SHP77 (cell line): ENCODE measurements at regions not wholly inside any gene's neighbourhood (a gene's known extent, or its start where the extent isn't known, plus 50 kb on each side); places are given as distances from the start of the nearest gene placed in this dataset.

ENCODE experiments used
- DNase-seq, 2 experiments: peaks; one replicate each; lab custom pipeline; 2025; lab: John Stamatoyannopoulos, UW

DNA sequence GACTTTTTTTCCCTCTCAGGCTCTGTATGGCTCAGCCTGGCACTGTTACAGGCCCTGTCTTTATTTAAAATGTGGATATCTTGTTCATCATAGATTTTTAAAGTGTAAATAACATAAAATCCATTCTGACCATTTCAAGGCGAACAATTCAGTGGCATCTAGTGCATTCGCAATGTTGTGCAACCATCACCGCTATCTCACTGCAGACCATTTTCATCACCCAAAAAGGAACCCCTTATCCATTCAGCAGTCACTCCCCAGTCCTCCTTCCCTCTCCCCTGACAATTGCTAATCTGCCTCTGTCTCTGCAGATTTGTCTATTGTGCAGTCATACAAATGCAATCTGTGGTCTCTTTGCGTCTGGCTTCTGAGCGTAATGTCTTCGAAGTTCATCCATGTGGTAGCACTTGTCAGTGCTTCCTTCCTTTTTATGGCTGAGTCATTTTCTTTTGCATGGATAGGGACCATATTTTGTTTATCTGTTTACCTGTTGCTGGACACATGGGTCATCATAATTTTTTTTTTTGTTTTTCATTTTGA, 148.8 kb upstream of the LHX5 start:
- DNase-seq: no peak

DNA sequence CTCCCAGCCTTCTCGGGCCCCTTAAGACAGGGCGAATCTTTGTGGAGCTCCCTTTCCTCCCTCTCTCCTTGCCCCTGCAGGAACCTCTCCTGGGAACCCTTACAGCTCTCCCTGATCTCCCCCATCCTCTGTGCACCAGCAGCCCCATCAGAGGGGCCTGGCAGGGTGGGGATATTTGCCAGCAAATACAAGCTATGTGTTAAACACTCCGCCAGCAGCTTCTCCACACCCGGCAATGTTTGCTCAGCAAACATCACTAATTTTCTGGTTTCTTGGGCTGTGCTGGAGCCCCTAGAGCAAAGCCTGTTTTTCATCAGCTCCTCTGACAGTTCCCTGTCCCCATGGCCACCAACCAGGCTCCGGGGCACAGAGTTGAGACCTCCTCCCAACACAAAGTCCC, 147.5 kb upstream of the LHX5 start:
- DNase-seq: peak; percentile 22 to 47

DNA sequence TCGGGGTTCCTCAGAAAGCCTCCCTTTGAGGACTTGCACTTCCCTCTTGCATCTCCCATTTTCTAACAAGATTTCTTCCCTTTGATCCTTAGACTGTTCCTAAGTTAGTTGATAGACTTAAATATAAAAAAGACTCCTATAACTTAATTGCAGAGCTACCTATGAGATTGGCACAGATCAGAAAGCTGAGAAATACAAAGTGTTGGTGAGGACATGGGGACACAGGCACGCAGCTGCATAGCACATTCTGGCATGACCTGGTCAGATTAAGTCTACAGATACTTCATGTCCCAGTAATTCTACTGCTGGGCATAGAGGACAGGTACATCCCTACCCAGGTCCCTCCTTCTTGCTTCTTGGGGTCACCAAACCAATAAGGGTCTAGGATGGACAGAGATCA, 141.7 kb upstream of the LHX5 start:
- DNase-seq: no peak

DNA sequence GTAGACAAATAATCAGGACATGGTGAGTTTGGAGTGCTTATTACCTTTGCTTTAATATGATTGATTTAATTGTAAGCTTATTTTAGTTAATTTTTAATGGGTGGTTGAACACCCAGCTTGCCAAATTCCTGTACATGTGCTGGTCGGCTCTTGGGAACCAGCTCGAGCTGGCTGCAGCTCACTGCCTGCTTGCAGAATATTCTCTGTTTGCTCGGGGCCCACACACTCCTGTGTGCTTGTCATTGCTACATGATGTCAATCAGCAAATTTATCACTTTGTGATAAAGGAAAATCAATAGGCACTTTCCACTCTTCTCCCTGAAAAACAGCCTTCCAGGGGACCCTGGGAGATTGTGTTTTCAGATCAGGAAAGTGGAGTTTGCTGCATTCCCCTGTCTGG, 141.1 kb upstream of the LHX5 start:
- no peak for DNase-seq

DNA sequence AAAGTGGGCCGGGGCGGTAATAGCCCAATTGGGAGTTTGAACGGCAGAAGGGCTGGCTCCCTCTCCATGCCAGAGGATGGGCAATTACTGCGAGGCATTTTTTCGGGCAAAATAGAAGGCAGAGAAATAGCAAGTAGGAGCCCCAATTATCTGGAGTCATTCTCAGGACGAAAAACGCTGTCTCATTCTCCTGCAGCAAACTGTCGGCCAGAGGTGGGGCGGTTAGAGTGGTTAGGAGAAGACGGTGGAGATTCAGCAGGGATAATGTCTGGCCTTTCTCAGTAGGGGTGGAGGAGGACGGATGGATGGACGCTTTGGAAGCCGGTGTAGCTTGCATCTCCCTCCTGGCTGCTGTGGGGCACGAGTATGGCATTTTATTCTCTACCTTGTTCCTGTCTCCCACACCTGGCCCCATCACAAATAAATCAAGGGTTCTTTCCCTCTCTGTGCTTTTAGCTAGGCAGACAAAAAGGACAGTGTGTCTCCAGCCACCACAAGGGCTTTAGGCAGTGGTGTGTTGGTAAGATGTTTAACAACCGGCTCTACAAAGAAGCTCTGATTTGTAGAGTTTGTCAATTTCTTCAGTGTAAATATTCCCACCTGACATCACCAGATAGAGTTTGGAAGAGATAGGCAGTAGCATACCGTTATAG, 140.5 kb upstream of the LHX5 start:
- no peak for DNase-seq

DNA sequence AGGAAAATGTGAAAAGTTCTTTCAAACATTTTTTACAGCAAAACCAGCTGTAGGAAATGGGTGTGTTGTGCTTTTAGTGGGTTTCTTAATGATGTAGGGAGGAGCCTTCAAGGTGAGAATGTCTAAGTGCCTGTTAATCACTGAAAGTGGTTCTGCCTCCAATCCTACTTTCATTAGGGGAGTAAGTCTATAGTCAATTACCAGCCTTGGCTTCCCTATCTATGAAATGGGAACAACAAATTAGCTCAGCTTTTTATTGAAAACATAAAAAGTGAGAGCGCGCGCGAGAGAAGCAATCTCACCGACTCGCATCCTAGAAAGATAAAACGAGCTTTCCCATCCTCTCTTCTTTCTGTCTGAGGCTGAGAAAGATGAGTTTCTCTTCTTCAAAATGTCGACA, 140.0 kb upstream of the LHX5 start:
- no peak for DNase-seq

DNA sequence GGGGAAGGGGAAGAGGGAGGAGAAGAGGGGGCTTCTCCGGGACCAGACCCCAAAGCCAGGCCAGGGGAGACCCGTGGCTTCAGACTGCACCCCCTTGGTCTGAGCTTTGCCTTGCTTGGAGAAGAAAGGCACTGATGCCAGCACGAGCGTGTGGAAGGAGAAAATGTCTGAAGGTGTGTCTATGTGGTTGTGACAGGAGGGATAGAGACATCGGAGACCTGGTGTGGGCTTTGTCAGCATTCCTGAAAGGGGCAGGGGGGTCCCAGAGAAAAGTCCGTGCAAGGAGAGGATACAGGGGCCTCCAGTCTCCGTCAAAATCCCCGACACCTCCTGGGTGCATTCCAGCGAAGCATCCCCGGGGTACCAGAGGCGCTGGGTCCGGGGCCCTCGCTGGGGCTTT, 139.0 kb upstream of the LHX5 start:
- no peak for DNase-seq

DNA sequence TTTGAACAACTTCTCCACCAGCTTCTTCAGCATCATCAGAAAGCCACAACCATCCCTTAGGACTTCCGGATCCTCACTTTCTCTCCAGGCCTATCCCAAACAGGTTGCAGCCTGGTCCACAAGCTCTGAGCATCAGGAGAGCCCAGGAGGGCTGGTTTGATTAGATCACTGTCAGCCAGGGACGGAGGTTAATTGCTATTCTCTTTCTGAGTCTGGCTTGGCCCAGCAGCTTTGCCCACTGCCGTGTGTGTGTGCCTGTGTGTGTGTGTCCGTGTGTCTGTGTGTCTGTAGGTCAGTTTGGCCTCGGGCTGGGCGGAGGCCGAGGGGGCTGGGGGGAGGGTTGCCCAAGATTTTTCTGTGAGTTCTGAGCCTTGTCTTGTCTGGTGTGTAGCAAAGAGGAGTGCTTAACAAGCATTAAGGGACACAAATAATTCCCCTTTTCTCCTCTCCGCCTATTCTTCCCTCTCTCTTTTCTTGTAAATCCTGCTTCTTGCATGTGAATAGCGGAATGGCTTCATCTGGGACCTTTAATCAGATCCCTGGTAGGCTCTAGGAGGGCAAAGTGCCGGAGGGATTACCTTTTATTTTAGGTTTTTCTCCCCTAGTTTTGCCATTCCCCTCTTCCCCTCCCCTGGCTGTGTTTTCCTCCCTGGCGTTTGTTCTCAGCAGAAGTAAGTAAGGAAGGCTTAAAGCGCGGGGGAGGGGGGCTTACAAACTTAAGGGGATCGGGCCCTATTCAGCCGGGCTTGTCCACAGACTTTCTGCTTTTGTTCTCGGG, 138.2 kb upstream of the LHX5 start:
- no peak for DNase-seq

DNA sequence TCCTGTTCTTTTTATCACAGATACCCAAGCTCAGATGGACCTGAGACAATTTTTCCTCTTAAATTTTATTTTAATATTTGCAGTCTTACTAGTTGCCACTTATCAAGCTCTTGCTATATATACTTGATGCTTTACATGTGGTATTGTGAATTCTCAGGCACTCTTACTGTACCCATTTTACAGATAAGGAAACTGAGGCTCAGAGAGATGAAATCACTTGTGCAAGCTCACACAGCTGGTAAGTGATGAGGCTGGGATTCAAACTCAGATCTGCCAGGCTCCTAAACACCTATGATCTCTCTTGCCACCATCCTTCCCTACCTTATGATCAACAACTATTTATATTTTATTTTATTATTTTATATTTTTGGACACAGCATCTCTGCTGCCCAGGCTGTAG, 133.0 kb upstream of the LHX5 start:
- no peak for DNase-seq

DNA sequence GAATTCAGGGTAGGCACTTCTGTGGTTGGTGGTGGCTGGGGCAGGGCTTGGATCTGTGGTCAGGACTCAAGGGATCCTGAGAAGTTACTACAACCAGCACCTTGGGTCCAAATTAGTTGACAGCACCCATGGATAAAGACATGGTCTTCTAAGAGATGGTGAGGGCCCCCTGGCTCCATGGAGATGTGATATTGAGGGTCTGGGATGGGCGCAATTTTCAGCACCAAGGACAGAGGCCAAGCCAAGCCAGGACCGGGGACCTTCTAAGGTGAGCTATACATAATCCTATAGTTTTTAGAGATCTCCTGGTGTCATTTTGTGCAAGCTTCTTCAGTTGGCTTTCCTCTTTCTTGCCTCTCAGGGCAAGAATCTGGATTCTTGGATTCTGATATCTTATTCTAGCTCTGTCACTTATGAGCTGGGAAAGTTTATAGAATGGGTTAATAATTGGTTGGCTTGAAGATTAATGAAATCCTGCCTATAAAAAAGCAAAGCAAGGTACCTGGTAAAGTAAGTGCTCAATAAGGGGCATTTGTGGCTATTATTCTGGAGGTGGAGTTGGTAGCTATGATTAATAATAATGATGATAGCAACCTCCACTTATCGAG, 130.1 kb upstream of the LHX5 start:
- no peak for DNase-seq

DNA sequence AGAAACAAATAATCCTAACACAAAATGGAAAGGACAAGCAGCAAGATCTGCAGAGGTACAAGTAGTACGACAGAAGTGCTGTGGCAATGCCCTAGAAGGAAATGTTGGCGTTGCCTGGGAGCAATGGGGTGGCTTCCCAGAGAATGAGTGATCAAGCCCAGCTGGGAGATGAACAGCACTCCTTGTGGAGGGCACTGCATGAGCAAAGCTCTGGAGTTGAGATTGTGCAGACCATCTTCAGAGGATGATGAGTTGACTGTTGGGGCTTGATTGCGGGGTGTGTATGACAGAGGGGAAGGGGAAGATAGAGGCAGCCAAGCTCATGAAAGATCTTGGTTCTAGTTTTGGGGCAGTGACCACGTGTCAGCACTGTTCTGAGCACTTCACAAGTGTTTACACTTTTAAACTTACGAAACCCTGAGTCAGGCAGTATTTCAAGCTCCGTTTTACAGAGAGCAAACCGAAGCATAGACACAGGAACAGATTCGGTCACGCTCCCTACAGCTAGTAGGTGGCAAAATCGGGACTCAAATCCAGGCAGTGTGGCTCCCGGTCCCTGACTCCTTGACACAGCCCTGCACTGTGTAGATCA, 127.2 kb upstream of the LHX5 start:
- peak in 1 of 2 experiments; percentile 15 for DNase-seq

DNA sequence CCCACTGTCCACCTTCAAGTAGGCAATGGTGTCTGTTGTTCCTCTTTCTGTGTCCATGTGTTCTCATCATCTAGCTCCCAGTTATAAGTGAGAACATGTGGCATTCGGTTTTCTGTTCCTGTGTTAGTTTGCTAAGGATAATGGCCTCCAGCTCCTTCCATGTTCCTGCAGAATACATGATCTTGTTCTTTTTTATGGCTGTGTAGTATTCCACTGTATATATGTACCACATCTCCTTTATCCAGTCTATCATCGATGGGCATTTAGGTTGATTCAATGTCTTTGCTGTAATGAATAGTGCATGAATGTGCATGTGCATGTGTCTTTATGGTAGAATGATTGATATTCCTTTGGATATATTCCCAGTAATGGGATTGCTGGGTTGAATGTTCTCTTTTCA, 123.3 kb upstream of the LHX5 start:
- no peak for DNase-seq

DNA sequence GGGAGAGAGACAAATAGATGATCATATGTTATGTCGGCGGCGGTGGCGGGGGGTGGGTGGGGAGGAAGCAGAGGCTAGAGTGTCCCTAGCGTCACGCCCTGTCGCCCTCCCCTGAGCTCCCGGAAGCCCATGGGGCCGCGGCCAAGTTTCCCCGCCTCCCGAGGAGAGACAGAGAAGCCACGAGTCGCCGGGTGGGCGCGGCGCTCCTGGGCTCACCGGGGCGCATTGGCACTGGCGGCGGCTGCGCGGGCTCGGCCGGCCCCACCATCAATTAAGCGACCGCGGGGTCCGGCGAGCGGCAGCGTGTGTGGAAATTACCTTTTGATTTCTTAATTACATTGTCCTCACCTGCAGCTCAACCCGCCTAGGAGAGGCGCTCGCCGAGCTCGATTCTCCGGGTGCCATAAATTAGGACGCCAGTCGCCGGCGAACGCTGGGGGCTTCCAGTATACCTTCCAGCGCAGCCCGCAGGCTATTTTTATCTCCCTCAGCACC, 119.9 kb upstream of the LHX5 start:
- peak; percentile 51 to 83 for DNase-seq

DNA sequence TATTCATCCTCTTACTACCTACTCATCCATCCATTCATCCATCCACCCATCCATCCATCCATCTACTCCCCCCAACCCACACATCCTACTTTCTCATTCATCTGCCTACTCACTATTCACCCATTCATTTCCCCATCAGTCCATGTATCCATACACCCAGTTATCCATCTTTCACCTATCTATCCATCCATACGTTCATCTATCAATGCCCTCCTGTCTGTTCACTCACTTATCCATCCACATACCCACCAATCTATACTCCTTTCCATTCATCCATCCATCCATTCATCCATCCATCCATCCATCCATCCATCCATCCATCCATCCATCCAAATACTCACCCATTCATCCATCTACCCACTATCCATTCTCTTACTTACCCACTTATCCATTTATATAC, 117.8 kb upstream of the LHX5 start:
- no peak for DNase-seq

DNA sequence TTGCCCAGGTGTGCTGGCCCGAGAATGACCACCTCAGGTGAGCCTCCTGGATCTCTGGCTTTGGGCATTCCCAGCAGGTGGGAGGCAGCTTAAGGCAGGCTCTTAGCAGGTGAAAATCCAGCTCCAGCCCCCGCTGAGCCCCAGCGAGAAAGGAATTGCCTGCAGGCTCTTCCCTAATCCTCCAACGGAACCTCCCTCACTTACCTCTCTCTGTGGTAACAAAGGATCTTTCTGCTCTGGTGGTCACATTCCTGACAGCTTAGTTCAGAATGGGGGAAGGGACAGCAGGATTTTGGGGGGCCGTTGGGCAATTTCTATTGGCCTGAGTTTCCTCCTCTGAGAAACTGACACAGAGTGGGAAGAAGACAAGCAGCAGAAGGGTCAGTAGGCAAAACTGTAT, 116.0 kb upstream of the LHX5 start:
- DNase-seq: no peak

DNA sequence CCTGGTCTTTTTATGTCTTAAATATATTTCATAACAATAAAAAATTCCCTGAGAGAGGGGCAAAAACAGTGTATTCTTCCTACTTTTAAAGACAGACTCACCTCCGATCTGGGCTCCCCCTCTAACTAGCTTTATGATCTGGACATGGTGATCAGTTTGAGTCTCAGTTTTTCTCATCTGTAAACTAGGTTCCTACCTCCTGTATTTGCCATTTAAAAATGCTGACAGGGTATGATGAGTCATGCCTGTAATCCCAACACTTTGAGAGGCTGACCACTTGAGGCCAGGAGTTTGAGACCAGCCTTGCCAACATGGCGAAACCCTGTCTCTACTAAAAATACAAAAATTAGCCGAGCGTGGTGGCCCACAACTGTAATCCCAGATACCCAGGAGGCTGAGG, 114.8 kb upstream of the LHX5 start:
- DNase-seq: no peak

DNA sequence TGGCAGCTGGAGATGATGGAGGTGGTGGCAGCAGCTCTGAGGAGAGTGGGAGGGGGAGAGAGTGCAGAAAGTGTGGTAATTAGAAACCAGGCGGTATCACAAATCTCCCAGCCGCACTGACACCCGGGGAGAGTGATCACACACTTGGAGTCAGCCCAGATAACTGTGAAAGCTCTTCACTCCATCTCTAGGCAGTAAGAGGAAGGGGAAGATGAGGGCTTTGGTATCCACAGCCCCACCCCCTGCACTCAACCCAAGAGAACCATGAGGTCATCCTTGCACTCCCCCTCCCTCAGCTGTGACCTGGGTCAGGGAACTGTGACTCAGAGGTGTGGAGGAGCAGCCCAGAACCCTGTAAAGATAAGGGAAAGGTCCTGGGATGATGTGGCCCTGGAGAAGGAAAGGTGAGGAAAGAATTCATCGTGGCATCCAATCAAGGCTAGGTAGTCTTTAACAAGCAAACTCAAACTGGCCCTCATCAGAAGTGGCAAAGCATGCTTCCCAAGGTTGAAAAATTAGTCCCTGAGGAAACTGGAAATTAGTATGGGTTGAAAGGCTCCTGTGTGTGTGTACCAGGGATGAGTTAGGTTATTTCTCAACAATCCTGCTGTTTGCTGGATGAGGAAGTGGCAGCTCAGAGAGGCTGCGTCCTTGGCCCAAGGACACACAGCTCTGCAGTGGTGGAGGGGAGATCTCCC, 111.0 kb upstream of the LHX5 start:
- DNase-seq: peak; percentile 48 to 79

DNA sequence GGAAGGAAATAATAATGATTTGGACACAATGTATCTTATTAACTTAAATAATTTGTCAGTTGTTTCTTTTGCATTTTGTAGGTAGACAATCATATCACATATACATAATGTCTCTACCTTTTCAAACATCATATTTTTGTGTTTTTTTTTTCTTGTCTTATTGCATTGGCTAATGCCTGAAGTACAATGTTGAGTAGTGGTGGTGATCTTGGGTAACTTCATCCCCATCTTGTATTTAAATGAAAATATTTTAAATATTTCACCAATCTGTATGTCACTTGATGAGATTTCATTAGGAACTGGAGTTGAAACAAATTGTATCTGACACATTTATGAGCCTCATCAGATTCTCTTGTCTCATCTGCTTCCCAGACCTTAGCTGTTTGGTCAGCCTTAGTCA, 109.7 kb upstream of the LHX5 start:
- DNase-seq: no peak

DNA sequence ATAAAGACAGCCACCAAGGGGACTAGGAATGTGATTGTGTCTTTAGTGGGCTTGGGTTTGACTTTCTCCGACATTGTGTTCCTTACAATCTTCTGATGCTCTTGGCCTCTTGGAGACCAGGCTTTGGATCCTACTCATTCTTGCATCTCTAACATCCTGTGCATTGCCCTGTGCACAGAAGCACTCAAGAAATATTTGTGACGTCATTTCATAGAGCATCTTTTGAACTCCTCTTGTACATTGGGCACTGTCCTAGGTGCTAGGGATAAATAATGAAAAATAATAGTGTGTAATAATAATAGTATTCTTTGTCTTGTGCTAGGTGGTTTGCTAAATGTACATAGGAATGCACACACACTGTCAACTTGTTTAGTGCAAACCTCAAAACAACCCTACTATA, 108.8 kb upstream of the LHX5 start:
- no peak for DNase-seq

DNA sequence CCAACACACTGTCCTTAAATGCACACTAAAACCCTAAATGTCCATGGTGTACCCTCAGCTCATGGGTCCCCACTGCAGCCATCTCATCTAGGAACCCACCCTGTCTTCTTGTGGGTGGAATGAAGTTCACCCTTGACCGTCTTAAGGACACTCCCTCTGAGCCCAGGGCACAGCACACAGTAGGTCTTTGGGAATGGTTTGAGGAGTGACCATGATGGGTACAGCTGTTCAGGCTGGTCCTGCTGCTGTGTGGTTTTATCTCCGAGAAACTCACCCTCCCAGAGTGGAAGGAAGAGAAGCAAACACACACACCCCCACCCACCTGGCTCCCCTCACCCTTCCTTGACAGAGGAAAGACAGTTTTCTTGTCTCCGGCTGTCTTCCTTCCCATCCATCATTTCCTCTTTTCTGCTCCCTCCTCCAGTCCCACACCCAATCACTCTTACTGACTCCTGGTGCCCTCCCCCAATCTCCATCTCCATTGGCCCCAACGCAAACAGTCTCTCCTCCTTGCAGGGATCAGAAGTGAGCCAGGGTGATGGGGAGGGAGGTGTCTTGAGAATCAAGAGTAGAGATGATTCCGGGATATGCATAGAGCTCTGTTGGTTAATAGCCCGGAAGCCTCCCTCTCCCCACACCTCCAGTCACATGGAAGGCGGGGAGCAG, 105.9 kb upstream of the LHX5 start:
- no peak for DNase-seq

DNA sequence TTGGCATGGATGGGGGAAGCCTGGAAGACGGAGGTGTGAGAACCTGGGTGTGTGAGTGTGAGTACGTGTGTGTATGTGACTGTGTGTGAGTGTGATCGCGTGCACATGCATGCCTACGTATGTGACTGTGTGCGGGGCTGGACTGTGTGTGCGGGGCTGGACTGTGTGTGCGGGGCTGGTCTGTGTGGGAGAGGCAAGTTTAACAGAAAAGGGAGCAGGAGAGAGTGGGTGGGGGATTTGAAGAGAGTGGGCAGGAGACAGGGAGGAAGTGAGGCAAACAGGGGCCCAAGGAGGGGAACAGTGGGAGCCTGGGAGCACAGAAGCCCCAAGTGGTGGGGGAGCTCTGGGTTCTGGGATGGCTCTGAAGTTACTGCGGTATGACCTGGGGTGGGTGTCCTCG, 103.7 kb upstream of the LHX5 start:
- DNase-seq: no peak
